Suprapubic skin (tissue), 3 donors: ENCODE measurements at regions not wholly inside any gene's neighbourhood (a gene's known extent, or its start where the extent isn't known, plus 50 kb on each side); places are given as distances from the start of the nearest gene placed in this dataset.

Experiments
- EP300 ChIP-seq: sonication (generic); formaldehyde crosslinking; IDR thresholded peaks from one replicate; pipeline ENCODE4 v1.6.1; 2017; ENCODE audit warnings: antibody characterized with exemption
- POLR2A ChIP-seq, 2 donors: fragments of 450-650 bp; IDR thresholded peaks; one replicate each; pipeline ENCODE4 v1.6.1; 2017; ENCODE audit warnings: antibody characterized with exemption in 2 of 2, mild to moderate bottlenecking in 2 of 2, moderate library complexity in 2 of 2
- TF ChIP-seq, protein P1 (sequence below), 2 donors: fragments of 200-600 bp in 1 of 2; fragments of 450-650 bp in 1 of 2; sonication (generic) in 1 of 2; IDR thresholded peaks; one replicate each; pipeline ENCODE4 v1.5.1; 2016 to 2019; ENCODE audit warnings: antibody characterized with exemption in 2 of 2, mild to moderate bottlenecking in 1 of 2, moderate library complexity in 1 of 2

GRCh38 chr5:4089087-4089486 lies 493.5 kb downstream of the IRX1 start:
- TF ChIP-seq, protein P1, sequence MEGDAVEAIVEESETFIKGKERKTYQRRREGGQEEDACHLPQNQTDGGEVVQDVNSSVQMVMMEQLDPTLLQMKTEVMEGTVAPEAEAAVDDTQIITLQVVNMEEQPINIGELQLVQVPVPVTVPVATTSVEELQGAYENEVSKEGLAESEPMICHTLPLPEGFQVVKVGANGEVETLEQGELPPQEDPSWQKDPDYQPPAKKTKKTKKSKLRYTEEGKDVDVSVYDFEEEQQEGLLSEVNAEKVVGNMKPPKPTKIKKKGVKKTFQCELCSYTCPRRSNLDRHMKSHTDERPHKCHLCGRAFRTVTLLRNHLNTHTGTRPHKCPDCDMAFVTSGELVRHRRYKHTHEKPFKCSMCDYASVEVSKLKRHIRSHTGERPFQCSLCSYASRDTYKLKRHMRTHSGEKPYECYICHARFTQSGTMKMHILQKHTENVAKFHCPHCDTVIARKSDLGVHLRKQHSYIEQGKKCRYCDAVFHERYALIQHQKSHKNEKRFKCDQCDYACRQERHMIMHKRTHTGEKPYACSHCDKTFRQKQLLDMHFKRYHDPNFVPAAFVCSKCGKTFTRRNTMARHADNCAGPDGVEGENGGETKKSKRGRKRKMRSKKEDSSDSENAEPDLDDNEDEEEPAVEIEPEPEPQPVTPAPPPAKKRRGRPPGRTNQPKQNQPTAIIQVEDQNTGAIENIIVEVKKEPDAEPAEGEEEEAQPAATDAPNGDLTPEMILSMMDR (IDR thresholded peaks at IDR 0.05) = no peak
- TF ChIP-seq POLR2A (IDR thresholded peaks at IDR 0.05) (no peak), EP300 (no peak)
